ENCODE measurements at regions not wholly inside any gene's neighbourhood (a gene's known extent, or its start where the extent isn't known, plus 50 kb on each side); places are given as distances from the start of the nearest gene placed in this dataset.

DNA sequence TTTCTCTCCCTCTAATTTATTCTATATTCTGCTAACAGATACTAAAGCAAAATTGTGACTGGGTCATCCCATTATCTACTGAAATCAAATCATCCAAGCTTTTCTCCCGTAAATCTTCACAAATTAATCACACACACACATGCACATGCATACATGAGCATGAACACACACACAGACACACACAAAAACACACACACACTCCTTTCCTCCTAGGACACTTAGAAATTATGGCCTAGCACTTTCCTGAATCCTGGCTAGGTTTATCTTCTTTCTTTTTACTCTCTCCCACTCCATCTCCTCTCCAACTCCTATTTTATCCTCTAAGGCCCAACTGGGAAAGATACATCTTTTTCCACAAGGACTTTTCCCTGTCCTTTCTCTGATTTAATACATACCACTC is 255.6 kb upstream of the G2E3 start:
- TF ChIP-seq POLR2AphosphoS5 (IDR thresholded peaks at IDR 0.05; ENCODE audit: low read depth, low read length) (no peak), SIN3A (IDR thresholded peaks at IDR 0.05; ENCODE audit: borderline replicate concordance, insufficient read depth, low read length) (no peak)
- TF ChIP-seq, protein P1, sequence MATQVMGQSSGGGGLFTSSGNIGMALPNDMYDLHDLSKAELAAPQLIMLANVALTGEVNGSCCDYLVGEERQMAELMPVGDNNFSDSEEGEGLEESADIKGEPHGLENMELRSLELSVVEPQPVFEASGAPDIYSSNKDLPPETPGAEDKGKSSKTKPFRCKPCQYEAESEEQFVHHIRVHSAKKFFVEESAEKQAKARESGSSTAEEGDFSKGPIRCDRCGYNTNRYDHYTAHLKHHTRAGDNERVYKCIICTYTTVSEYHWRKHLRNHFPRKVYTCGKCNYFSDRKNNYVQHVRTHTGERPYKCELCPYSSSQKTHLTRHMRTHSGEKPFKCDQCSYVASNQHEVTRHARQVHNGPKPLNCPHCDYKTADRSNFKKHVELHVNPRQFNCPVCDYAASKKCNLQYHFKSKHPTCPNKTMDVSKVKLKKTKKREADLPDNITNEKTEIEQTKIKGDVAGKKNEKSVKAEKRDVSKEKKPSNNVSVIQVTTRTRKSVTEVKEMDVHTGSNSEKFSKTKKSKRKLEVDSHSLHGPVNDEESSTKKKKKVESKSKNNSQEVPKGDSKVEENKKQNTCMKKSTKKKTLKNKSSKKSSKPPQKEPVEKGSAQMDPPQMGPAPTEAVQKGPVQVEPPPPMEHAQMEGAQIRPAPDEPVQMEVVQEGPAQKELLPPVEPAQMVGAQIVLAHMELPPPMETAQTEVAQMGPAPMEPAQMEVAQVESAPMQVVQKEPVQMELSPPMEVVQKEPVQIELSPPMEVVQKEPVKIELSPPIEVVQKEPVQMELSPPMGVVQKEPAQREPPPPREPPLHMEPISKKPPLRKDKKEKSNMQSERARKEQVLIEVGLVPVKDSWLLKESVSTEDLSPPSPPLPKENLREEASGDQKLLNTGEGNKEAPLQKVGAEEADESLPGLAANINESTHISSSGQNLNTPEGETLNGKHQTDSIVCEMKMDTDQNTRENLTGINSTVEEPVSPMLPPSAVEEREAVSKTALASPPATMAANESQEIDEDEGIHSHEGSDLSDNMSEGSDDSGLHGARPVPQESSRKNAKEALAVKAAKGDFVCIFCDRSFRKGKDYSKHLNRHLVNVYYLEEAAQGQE (IDR thresholded peaks at IDR 0.05; ENCODE audit: insufficient read depth in 1 of 2, low read depth in 2 of 2, low read length in 2 of 2): no peak
